Body of pancreas (tissue), 4 donors: ENCODE measurements at regions not wholly inside any gene's neighbourhood (a gene's known extent, or its start where the extent isn't known, plus 50 kb on each side); places are given as distances from the start of the nearest gene placed in this dataset.

Experiments used
- POLR2A ChIP-seq, 3 donors: fragments of 450-650 bp; IDR thresholded peaks; one replicate each; pipeline ENCODE4 v1.6.1; 2016; ENCODE audit warnings: antibody characterized with exemption in 3 of 3, mild to moderate bottlenecking in 2 of 3
- TF ChIP-seq, protein P1 (sequence below), 7 experiments: fragments of 450-650 bp in 4 of 7; fragments of 200-600 bp in 3 of 7; sonication (generic) in 3 of 7; IDR thresholded peaks; one replicate each; pipeline ENCODE4 v1.5.1; 2016 to 2019; ENCODE audit warnings: antibody characterized with exemption in 7 of 7

DNA sequence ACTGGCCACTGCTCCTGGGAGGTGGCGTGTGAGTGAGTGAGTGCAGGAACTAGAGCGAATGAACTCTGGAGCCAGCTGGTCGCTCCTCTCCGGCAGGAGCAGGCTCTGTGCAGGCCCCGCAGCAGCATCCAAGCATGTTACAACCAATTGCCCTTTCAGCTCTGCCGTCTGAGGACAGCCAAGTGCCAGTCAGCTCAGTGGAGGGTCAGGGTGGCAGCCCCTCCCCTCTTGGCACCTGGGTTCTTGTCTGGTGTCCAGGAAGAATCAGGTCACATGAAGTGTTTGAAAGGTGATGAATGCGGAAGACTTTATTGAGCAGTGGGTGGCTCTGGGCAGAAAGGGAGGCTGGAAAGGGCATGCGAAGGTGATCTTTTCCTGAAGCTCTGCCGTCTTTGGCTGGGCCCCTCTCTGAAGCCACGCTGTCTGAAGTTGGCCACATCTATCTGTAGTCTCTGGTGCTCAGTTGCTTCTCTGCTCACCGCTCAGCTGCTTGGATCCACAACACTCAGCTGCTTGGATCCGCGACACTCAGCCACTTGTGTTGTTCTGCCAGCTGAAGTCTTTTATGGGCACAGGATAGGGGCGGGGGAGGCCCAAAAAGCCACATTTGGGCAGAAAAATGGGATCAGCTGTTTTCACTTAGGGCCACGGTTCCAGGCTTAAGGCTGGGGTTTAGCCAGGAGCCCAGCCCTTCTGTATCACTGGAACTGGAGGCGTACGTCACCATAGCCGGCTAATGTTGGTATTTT is 139.8 kb downstream of the ADSS2 start:
- TF ChIP-seq, protein P1, sequence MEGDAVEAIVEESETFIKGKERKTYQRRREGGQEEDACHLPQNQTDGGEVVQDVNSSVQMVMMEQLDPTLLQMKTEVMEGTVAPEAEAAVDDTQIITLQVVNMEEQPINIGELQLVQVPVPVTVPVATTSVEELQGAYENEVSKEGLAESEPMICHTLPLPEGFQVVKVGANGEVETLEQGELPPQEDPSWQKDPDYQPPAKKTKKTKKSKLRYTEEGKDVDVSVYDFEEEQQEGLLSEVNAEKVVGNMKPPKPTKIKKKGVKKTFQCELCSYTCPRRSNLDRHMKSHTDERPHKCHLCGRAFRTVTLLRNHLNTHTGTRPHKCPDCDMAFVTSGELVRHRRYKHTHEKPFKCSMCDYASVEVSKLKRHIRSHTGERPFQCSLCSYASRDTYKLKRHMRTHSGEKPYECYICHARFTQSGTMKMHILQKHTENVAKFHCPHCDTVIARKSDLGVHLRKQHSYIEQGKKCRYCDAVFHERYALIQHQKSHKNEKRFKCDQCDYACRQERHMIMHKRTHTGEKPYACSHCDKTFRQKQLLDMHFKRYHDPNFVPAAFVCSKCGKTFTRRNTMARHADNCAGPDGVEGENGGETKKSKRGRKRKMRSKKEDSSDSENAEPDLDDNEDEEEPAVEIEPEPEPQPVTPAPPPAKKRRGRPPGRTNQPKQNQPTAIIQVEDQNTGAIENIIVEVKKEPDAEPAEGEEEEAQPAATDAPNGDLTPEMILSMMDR (IDR thresholded peaks at IDR 0.05), result no peak
- no peak for TF ChIP-seq POLR2A (IDR thresholded peaks at IDR 0.05)
